Omental fat pad (tissue), 3 donors: ENCODE measurements at regions not wholly inside any gene's neighbourhood (a gene's known extent, or its start where the extent isn't known, plus 50 kb on each side); places are given as distances from the start of the nearest gene placed in this dataset.
"Not testable (repeated sequence)": the region's sequence is repeated elsewhere in the genome, so short reads cannot be mapped to it uniquely, and the experiment has no call there.

Source experiments
- ATAC-seq: fragments of 150-250 bp; one replicate; pipeline ENCODE4 v1.9.1; 2016; ENCODE audit warnings: mild to moderate bottlenecking, moderate library complexity; ENCODE audit not compliant: low FRiP score
- DNase-seq: peaks from one replicate; pipeline ENCODE4 v3.0.0-alpha.2; 2019; ENCODE audit warnings: low spot score
- CTCF ChIP-seq, 3 donors: fragments of 450-650 bp; IDR thresholded peaks; one replicate each; pipeline ENCODE4 v1.5.1; 2016 to 2017; ENCODE audit warnings: antibody characterized with exemption in 3 of 3, mild to moderate bottlenecking in 3 of 3, moderate library complexity in 2 of 3

- no peak for TF ChIP-seq CTCF (IDR thresholded peaks at IDR 0.05)
- DNase-seq, result no peak
- no peak for ATAC-seq
Measured at GRCh38 chr13:90039516-90039915, 1308.0 kb upstream of the MIR17HG start.

DNA sequence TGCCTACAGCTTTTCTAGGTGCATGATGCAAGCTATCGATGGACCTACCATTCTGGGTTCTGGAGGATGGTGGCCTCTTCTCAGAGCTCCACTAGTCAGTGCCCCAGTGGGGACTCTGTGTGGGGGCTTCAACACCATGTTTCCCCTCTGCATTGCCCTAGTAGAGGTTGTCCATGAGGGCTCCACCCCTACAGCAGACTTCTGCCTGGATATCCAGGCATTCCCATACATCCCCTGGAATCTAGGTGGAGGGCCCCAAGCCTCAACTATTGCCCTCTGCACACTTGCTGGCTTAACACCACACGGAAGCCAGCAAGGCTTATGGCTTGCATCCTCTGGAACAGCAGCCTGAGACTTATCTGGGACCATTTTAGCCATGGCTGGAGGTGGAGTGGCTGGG, 1299.9 kb upstream of the MIR17HG start:
- no peak for DNase-seq
- ATAC-seq, result no peak
- no peak for TF ChIP-seq CTCF (IDR thresholded peaks at IDR 0.05)

DNA sequence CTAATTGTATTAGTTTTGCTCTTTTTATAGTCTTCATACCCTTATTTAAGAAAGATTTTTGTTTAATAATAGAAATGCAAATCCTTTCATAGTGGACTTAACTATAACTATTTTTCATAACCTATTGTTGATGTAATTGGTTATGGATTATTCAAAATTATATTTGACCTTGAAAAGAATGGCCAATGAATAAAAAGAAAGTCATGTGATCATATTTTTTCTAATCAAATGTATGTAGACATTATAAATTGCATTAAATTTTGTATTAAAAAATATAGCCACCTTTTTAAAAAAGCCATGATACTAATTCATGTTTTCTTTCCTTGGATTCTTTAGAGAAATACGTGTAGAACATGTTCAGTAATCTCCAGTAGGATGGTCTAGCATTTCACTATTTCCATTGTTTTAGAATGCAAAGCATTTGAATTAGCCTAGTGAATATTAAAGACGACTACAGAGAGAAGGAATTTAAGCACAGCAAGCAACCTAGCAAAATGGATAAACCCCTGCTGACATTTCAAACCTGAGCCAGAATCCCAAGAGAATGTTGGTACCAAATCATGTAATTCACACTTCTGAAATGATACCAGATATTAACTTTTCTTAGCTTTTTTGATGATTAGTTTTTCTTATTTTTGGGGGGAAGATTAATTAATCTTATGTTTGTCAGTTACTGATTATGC, 1297.4 kb upstream of the MIR17HG start:
- no peak for DNase-seq
- no peak for TF ChIP-seq CTCF (IDR thresholded peaks at IDR 0.05)
- ATAC-seq, result no peak

- ATAC-seq (no peak), DNase-seq (no peak)
- TF ChIP-seq CTCF (IDR thresholded peaks at IDR 0.05), result no peak
Measured at GRCh38 chr13:90055121-90055520, 1292.4 kb upstream of the MIR17HG start.

- TF ChIP-seq CTCF (IDR thresholded peaks at IDR 0.05), result no peak
- ATAC-seq, result no peak
- DNase-seq, result no peak
Measured at GRCh38 chr13:90055760-90056159, 1291.7 kb upstream of the MIR17HG start.

DNA sequence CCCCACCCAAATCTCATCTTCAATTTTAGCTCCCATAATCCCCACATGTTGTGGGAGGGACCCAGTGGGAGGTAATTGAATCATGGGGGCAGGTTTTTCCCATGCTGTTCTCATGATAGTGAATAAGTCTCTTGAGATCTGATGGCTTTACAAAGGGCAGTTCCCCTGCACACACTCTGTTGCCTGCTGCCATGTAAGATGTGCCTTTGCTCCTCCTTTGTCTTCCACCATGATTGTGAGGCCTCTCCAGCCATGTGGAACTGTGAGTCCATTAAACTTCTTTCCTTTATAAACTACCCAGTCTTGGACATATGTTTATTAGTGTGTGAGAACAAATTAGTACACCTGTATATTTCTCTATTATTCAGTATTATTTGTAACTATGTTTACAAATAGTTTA, 1283.3 kb upstream of the MIR17HG start:
- not testable (repeated sequence) for DNase-seq, ATAC-seq

DNA sequence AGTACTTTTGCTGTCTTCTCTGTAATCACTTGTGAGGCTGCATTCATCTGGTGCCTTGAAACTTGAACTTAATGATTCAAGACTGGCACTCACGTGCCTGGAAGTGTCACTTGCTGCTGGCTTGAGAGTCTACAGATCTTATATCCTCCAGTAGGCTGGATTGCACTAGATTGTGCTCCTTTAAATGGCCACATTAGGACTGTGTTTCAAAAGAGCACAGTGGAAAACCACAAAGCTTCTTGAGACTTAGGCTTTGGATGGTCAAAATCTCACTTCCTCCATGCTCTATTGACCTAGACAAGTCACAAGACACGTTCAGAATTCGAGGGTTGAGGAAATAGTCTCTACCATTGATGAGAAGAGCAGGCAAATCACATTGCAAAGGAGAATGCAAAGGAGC, 1278.8 kb upstream of the MIR17HG start:
- ATAC-seq, result no peak
- DNase-seq, result no peak
- TF ChIP-seq CTCF (IDR thresholded peaks at IDR 0.05), result no peak
